ENCODE measurements at regions not wholly inside any gene's neighbourhood (a gene's known extent, or its start where the extent isn't known, plus 50 kb on each side); places are given as distances from the start of the nearest gene placed in this dataset.

GRCh38 chr19:30171795-30172612 is 200.2 kb upstream of the ZNF536 start:
- no peaks in the 10 kb centered on the region for H3K36me3 ChIP-seq (ENCODE audit: control insufficient read depth in 2 of 2, insufficient read depth in 2 of 2, low read length in 2 of 2)
- H3K27me3 ChIP-seq (ENCODE audit: control insufficient read depth in 1 of 2, insufficient read depth in 2 of 2, low read length in 2 of 2): peaks cover 0 to 2% of the 10 kb centered on the region in 2 donors
- peaks cover 0 to 5% of the 10 kb centered on the region in 2 donors for H3K9me3 ChIP-seq (ENCODE audit: control insufficient read depth in 2 of 2, low read length in 2 of 2)
- H3K27ac ChIP-seq (ENCODE audit: low read length): no peak overlapping the region
- H3K9ac ChIP-seq (ENCODE audit: low read length in 2 of 2): no peak overlapping the region
- no peaks in the 10 kb centered on the region for H3K4me1 ChIP-seq (ENCODE audit: control insufficient read depth, insufficient read depth, low read length)
- H3K4me3 ChIP-seq (ENCODE audit: low read length in 2 of 2): no peak overlapping the region

- Histone ChIP-seq H3K27me3 (ENCODE audit: control insufficient read depth in 1 of 2, insufficient read depth in 2 of 2, low read length in 2 of 2) (peaks cover 0 to 2% of the 10 kb centered on the region in 2 donors), H3K9me3 (ENCODE audit: control insufficient read depth in 2 of 2, low read length in 2 of 2) (peaks cover 0 to 5% of the 10 kb centered on the region in 2 donors), H3K36me3 (ENCODE audit: control insufficient read depth in 2 of 2, insufficient read depth in 2 of 2, low read length in 2 of 2) (no peaks in the 10 kb centered on the region), H3K4me1 (ENCODE audit: control insufficient read depth, insufficient read depth, low read length) (no peaks in the 10 kb centered on the region), H3K27ac (ENCODE audit: low read length) (no peak overlapping the region), H3K4me3 (ENCODE audit: low read length in 2 of 2) (no peak overlapping the region), H3K9ac (ENCODE audit: low read length in 2 of 2) (no peak overlapping the region)
Measured at GRCh38 chr19:30172613-30173242, 199.5 kb upstream of the ZNF536 start.

- H3K9ac ChIP-seq (ENCODE audit: low read length in 2 of 2): no peak overlapping the region
- H3K27me3 ChIP-seq (ENCODE audit: control insufficient read depth in 1 of 2, insufficient read depth in 2 of 2, low read length in 2 of 2): peaks cover 0 to under 1% of the 10 kb centered on the region in 2 donors
- no peak overlapping the region for H3K4me3 ChIP-seq (ENCODE audit: low read length in 2 of 2)
- no peaks in the 10 kb centered on the region for H3K36me3 ChIP-seq (ENCODE audit: control insufficient read depth in 2 of 2, insufficient read depth in 2 of 2, low read length in 2 of 2)
- H3K9me3 ChIP-seq (ENCODE audit: control insufficient read depth in 2 of 2, low read length in 2 of 2): peaks cover 0 to 5% of the 10 kb centered on the region in 2 donors
- no peak overlapping the region for H3K27ac ChIP-seq (ENCODE audit: low read length)
- no peaks in the 10 kb centered on the region for H3K4me1 ChIP-seq (ENCODE audit: control insufficient read depth, insufficient read depth, low read length)
Measured at GRCh38 chr19:30173593-30174356, 198.4 kb upstream of the ZNF536 start.

- H3K27me3 ChIP-seq (ENCODE audit: control insufficient read depth in 1 of 2, insufficient read depth in 2 of 2, low read length in 2 of 2): no peaks in the 10 kb centered on the region
- H3K27ac ChIP-seq (ENCODE audit: low read length): no peak overlapping the region
- no peaks in the 10 kb centered on the region for H3K36me3 ChIP-seq (ENCODE audit: control insufficient read depth in 2 of 2, insufficient read depth in 2 of 2, low read length in 2 of 2)
- H3K4me3 ChIP-seq (ENCODE audit: low read length in 2 of 2): no peak overlapping the region
- no peak overlapping the region for H3K9ac ChIP-seq (ENCODE audit: low read length in 2 of 2)
- H3K4me1 ChIP-seq (ENCODE audit: control insufficient read depth, insufficient read depth, low read length): no peaks in the 10 kb centered on the region
- H3K9me3 ChIP-seq (ENCODE audit: control insufficient read depth in 2 of 2, low read length in 2 of 2): peaks cover 0 to 5% of the 10 kb centered on the region in 2 donors
Measured at GRCh38 chr19:30174357-30174645, 197.9 kb upstream of the ZNF536 start.

- Histone ChIP-seq H3K27ac (ENCODE audit: low read length) (no peak overlapping the region), H3K9ac (ENCODE audit: low read length in 2 of 2) (no peak overlapping the region), H3K4me1 (ENCODE audit: control insufficient read depth, insufficient read depth, low read length) (no peaks in the 10 kb centered on the region), H3K4me3 (ENCODE audit: low read length in 2 of 2) (no peak overlapping the region), H3K36me3 (ENCODE audit: control insufficient read depth in 2 of 2, insufficient read depth in 2 of 2, low read length in 2 of 2) (no peaks in the 10 kb centered on the region), H3K9me3 (ENCODE audit: control insufficient read depth in 2 of 2, low read length in 2 of 2) (peaks cover 0 to 5% of the 10 kb centered on the region in 2 donors), H3K27me3 (ENCODE audit: control insufficient read depth in 1 of 2, insufficient read depth in 2 of 2, low read length in 2 of 2) (no peaks in the 10 kb centered on the region)
Measured at GRCh38 chr19:30174791-30175190, 197.4 kb upstream of the ZNF536 start.

- no peaks in the 10 kb centered on the region for H3K4me1 ChIP-seq (ENCODE audit: control insufficient read depth, insufficient read depth, low read length)
- no peak overlapping the region for H3K4me3 ChIP-seq (ENCODE audit: low read length in 2 of 2)
- H3K27ac ChIP-seq (ENCODE audit: low read length): no peak overlapping the region
- no peaks in the 10 kb centered on the region for H3K27me3 ChIP-seq (ENCODE audit: control insufficient read depth in 1 of 2, insufficient read depth in 2 of 2, low read length in 2 of 2)
- H3K9me3 ChIP-seq (ENCODE audit: control insufficient read depth in 2 of 2, low read length in 2 of 2): peaks cover 0 to 4% of the 10 kb centered on the region in 2 donors
- no peaks in the 10 kb centered on the region for H3K36me3 ChIP-seq (ENCODE audit: control insufficient read depth in 2 of 2, insufficient read depth in 2 of 2, low read length in 2 of 2)
- H3K9ac ChIP-seq (ENCODE audit: low read length in 2 of 2): no peak overlapping the region
Measured at GRCh38 chr19:30175987-30176386, 196.2 kb upstream of the ZNF536 start.

GRCh38 chr19:30178721-30179402 is 193.3 kb upstream of the ZNF536 start:
- Histone ChIP-seq H3K9ac (ENCODE audit: low read length in 2 of 2) (no peak overlapping the region), H3K27ac (ENCODE audit: low read length) (no peak overlapping the region), H3K4me3 (ENCODE audit: low read length in 2 of 2) (no peak overlapping the region), H3K4me1 (ENCODE audit: control insufficient read depth, insufficient read depth, low read length) (no peaks in the 10 kb centered on the region), H3K9me3 (ENCODE audit: control insufficient read depth in 2 of 2, low read length in 2 of 2) (peaks cover 4% of the 10 kb centered on the region in 2 donors), H3K27me3 (ENCODE audit: control insufficient read depth in 1 of 2, insufficient read depth in 2 of 2, low read length in 2 of 2) (no peaks in the 10 kb centered on the region), H3K36me3 (ENCODE audit: control insufficient read depth in 2 of 2, insufficient read depth in 2 of 2, low read length in 2 of 2) (no peaks in the 10 kb centered on the region)

GRCh38 chr19:30180691-30181090 is 191.5 kb upstream of the ZNF536 start:
- no peaks in the 10 kb centered on the region for H3K36me3 ChIP-seq (ENCODE audit: control insufficient read depth in 2 of 2, insufficient read depth in 2 of 2, low read length in 2 of 2)
- peaks cover 4% of the 10 kb centered on the region in 2 donors for H3K9me3 ChIP-seq (ENCODE audit: control insufficient read depth in 2 of 2, low read length in 2 of 2)
- H3K9ac ChIP-seq (ENCODE audit: low read length in 2 of 2): no peak overlapping the region
- no peak overlapping the region for H3K4me3 ChIP-seq (ENCODE audit: low read length in 2 of 2)
- H3K4me1 ChIP-seq (ENCODE audit: control insufficient read depth, insufficient read depth, low read length): no peaks in the 10 kb centered on the region
- H3K27ac ChIP-seq (ENCODE audit: low read length): no peak overlapping the region
- no peaks in the 10 kb centered on the region for H3K27me3 ChIP-seq (ENCODE audit: control insufficient read depth in 1 of 2, insufficient read depth in 2 of 2, low read length in 2 of 2)

GRCh38 chr19:30183807-30184490 is 188.2 kb upstream of the ZNF536 start:
- Histone ChIP-seq H3K9ac (ENCODE audit: low read length in 2 of 2) (no peak overlapping the region), H3K27me3 (ENCODE audit: control insufficient read depth in 1 of 2, insufficient read depth in 2 of 2, low read length in 2 of 2) (no peaks in the 10 kb centered on the region), H3K4me3 (ENCODE audit: low read length in 2 of 2) (no peak overlapping the region), H3K27ac (ENCODE audit: low read length) (no peak overlapping the region), H3K36me3 (ENCODE audit: control insufficient read depth in 2 of 2, insufficient read depth in 2 of 2, low read length in 2 of 2) (no peaks in the 10 kb centered on the region), H3K4me1 (ENCODE audit: control insufficient read depth, insufficient read depth, low read length) (no peaks in the 10 kb centered on the region), H3K9me3 (ENCODE audit: control insufficient read depth in 2 of 2, low read length in 2 of 2) (peaks cover 4% of the 10 kb centered on the region in 2 donors)

GRCh38 chr19:30202060-30202600 is 170.1 kb upstream of the ZNF536 start:
- H3K27ac ChIP-seq (ENCODE audit: low read length): no peak overlapping the region
- H3K27me3 ChIP-seq (ENCODE audit: control insufficient read depth in 1 of 2, insufficient read depth in 2 of 2, low read length in 2 of 2): no peaks in the 10 kb centered on the region
- no peak overlapping the region for H3K4me3 ChIP-seq (ENCODE audit: low read length in 2 of 2)
- no peak overlapping the region for H3K9ac ChIP-seq (ENCODE audit: low read length in 2 of 2)
- no peaks in the 10 kb centered on the region for H3K4me1 ChIP-seq (ENCODE audit: control insufficient read depth, insufficient read depth, low read length)
- H3K9me3 ChIP-seq (ENCODE audit: control insufficient read depth in 2 of 2, low read length in 2 of 2): peaks cover 2 to 3% of the 10 kb centered on the region in 2 donors
- H3K36me3 ChIP-seq (ENCODE audit: control insufficient read depth in 2 of 2, insufficient read depth in 2 of 2, low read length in 2 of 2): no peaks in the 10 kb centered on the region

All from stomach smooth muscle (tissue), 2 donors.